HG02981 (cell line): ENCODE measurements at regions not wholly inside any gene's neighbourhood (a gene's known extent, or its start where the extent isn't known, plus 50 kb on each side); places are given as distances from the start of the nearest gene placed in this dataset.
"Not testable (repeated sequence)": the region's sequence is repeated elsewhere in the genome, so short reads cannot be mapped to it uniquely, and the experiment has no call there.

Source experiments
- ATAC-seq: cut with Tn5 transposase; IDR thresholded peaks from one replicate; pipeline ENCODE4 v1.9.1; 2021; ENCODE audit warnings: mild to moderate bottlenecking, moderate library complexity; ENCODE audit not compliant: unreplicated experiment

- ATAC-seq, result no peak
These were observed 434.9 kb upstream of the GALNTL6 start for GRCh38 chr4:171378323-171378722.

GRCh38 chr4:171376724-171377123, 436.5 kb upstream of the GALNTL6 start:
- ATAC-seq, result no peak

- no peak for ATAC-seq
These were observed 459.7 kb upstream of the GALNTL6 start for GRCh38 chr4:171353535-171353934.

- no peak for ATAC-seq
These were observed 465.1 kb upstream of the GALNTL6 start for GRCh38 chr4:171348090-171348489.

DNA sequence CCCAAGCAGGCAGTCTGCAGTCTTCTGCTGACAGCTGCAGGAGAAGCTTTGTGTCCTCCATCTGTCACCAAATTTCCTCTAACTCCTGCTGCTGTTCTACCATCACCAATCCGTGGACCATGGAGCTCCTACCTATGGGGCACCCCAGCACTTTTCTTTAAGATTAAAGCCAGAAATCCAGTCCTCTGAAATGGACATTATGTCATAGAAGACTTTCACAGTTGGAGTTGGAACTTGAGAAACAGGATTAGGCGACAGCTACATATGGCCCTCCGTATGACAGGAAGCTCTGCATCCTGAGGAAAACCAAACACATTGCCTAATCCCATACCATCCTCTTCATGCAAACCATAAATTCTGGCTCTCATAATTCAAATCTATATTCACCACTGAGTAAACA, 470.6 kb upstream of the GALNTL6 start:
- no peak for ATAC-seq

DNA sequence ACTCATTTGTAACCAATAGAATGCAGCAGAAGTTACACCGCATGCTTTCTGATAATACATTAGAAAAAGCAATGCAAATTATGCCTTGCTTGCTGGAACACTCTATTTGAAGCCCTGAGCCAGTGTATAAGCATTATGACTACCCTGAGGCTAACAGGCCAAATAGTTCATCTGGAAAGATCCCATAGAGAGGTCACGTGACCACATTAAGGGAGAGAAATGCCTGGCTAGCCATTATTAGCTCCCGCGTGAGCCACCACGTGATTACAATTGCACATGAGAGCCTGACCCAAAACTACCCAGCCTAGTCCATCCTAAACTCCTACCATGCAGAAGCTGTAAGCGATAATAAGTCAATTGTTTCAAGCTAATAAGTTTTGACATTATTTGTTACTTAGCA, 472.9 kb upstream of the GALNTL6 start:
- no peak for ATAC-seq

DNA sequence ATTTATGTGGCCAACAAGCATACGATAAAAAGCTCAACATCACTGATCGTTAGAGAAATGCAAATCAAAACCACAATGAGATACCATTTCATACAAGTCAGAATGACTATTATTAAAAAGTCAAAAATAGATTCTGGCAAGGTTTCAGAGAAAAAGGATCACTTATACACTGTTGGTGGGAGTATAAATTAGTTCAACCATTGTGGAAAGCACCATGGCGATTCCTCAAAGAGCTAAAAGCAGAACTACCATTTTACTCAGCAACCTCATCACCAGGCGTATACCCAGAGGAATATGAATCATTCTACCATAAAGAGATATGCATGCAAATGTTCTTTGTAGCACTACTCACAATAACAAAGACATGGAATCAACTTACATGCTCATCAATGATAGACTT, 478.7 kb upstream of the GALNTL6 start:
- ATAC-seq, result peak; percentile 88

- ATAC-seq, result no peak
These were observed 504.5 kb upstream of the GALNTL6 start for GRCh38 chr4:171308661-171309060.

DNA sequence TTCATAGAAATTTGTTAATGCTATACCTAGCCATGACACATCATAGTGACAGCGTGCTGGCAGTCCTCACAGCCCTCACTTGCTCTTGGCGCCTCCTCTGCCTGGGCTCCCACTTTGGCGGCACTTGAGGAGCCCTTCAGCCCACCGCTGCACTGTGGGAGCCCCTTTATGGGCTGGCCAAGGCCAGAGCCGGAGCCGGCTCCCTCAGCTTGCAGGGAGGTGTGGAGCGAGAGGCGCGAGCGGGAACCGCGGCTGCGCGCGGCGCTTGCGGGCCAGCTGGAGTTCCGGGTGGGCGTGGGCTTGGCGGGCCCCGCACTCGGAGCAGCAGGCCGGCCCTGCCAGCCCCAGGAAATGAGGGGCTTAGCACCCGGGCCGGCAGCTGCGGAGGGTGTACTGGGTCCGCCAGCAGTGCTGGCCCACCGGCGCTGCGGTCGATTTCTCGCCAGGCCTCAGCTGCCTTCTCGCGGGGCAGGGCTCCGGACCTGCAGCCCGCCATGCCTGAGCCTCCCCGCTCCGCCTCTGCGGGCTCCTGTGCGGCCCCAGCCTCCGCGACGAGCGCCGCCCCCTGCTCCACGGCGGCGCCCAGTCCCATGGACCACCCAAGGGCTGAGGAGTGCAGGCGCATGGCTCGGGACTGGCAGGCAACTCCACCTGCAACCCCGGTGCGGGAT, 515.0 kb upstream of the GALNTL6 start:
- not testable (repeated sequence) for ATAC-seq

DNA sequence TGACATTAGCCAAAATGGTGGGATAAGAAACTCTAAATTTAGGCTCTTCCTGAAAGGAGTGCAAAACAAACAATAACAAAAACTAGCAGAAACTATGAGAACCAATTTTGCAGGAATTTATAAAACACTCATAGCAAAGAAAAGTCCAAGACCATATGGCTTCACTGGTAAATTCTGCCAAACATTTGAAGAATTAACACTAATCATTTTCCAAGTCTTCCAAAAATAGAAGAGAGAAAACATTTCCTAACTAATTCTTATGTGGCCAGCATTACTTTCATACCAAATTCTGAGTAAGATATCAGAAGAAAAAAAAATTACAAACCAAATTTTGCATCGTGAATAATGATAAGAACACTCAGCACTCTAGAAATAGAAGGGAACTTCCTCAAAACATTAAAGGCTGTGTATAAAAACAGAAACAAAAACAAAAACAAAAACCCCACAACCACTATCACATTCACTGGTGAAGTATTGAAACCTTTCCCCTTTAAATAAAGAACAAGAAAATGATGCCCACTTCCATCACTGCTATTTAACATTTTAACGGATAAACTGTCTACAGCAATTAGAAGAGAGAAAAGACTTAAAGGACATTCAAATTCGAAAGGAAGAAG, 524.3 kb upstream of the GALNTL6 start:
- ATAC-seq, result no peak

GRCh38 chr4:171281359-171281758, 531.8 kb upstream of the GALNTL6 start:
- ATAC-seq, result no peak

DNA sequence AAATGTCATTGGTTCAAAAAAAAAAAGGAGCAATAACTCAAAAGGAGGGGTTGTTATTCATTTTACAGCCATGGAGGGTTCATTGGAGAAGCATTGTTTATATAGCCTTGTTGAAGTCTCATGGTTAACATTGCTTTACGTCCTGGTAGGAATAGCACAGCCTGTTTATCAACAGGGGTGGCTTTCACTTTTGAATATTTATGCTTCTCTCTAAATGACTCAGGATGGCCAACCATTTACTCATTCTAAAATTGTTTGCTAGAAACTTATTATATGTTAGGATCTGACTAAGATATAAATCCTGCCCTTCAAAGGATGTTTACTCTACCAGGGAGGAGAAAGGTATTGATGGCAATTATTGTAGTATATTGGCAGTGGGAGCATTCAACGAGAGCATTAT, 534.1 kb upstream of the GALNTL6 start:
- ATAC-seq, result no peak

GRCh38 chr4:171266671-171267070, 546.5 kb upstream of the GALNTL6 start:
- ATAC-seq, result no peak

- no peak for ATAC-seq
These were observed 547.9 kb upstream of the GALNTL6 start for GRCh38 chr4:171265190-171265818.

DNA sequence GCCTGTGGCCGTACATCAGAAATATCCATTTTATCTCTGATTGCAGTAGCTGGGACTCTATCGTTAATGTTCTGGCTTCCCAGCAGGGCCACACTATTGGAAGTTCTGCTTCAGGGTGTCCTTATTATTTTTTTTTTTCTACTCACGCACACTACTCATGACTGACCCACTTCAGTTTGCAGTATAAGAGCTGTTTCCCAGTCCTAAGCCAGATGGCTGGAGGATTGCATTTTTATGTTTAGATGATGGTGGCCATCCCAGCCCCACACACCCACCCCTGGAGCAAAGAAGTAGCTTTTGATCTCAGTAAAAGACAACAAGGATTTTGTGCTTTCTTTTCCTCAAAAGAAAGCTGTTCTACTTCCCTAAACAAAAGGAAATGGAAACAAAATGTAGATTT, 557.0 kb upstream of the GALNTL6 start:
- no peak for ATAC-seq

DNA sequence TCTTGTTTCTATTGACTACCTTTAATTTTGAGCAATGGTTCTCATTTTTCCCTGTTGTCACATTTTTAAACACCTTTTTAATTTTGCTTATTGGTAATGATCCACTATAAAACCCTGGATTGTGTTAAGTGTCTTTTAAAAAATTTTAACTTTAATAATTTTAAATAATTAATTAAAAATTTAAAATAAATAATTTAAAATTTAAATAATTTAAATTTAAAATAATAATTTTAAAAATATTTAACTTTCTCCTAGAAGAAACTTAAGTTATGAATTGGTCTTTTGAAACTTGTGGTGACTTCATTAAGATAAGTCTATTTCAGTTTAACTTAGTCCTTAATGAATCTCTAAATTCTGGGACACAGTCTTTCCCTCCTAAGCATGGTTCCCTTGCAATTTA, 566.3 kb upstream of the GALNTL6 start:
- no peak for ATAC-seq

GRCh38 chr4:171242831-171243230, 570.4 kb upstream of the GALNTL6 start:
- ATAC-seq, result no peak

DNA sequence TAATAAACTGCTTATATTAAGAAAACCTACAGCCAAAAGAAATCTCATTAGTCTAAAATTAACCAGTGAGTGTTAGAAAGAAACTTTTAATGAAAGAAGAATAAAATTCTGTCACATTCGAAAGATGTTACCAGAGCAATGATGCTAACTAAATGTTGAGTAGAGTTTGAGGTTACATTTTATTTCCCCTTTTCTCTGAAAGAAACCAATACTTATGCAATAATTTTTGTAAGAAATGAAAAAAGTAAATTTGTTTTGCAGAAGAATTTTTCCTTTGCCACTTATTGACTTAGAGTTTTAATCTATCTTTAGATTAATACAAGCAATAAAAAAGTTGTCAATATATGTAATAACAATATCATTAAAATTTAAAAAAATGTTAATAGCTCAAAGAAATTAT, 574.0 kb upstream of the GALNTL6 start:
- ATAC-seq, result no peak

DNA sequence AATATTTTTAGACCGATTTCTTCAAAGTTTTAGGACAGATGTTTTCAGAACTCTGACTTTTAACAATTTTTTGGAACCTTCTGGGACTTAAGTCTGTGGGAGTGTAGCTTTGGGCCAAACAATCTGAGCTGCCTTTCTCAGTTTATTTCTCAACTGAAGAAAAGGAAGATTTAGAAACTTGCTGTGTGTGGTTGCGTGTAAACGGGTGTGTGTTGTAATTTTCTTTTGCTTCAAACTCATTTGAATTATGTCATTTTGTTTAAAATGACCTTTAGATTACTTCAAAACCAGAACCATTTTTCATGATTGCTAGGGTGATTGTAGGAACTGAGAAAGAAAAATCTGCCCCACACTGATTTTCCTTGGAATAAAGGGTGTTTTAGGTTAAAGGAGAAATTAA, 577.7 kb upstream of the GALNTL6 start:
- ATAC-seq, result no peak

GRCh38 chr4:171229354-171229753, 583.9 kb upstream of the GALNTL6 start:
- not testable (repeated sequence) for ATAC-seq

DNA sequence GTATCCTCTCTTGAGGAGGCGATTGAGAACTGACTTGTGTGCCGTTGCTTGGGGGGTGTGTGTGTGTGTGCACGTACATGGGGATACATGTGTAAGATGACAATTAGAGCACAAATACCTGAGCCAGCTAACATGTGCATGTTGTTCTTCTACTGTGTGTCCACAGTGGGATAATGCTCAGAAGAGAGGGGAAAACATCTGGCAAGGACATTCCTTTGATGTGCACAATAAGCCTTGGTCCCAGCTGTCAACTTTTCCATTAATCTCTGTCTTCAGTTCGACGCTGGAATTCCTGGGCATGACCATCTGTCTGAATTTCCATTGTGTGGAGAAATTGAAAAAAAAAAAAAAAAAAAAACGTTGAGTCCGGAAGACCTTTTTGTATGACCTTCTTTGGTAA, 592.0 kb upstream of the GALNTL6 start:
- no peak for ATAC-seq

GRCh38 chr4:171203425-171203824, 609.8 kb upstream of the GALNTL6 start:
- no peak for ATAC-seq
